ENCODE measurements at regions not wholly inside any gene's neighbourhood (a gene's known extent, or its start where the extent isn't known, plus 50 kb on each side); places are given as distances from the start of the nearest gene placed in this dataset.

- Histone ChIP-seq H3K27ac (no peak overlapping the region), H3K4me3 (no peak overlapping the region)
- no peak for DNase-seq (ENCODE audit: low spot score)
- TF ChIP-seq, protein P1, sequence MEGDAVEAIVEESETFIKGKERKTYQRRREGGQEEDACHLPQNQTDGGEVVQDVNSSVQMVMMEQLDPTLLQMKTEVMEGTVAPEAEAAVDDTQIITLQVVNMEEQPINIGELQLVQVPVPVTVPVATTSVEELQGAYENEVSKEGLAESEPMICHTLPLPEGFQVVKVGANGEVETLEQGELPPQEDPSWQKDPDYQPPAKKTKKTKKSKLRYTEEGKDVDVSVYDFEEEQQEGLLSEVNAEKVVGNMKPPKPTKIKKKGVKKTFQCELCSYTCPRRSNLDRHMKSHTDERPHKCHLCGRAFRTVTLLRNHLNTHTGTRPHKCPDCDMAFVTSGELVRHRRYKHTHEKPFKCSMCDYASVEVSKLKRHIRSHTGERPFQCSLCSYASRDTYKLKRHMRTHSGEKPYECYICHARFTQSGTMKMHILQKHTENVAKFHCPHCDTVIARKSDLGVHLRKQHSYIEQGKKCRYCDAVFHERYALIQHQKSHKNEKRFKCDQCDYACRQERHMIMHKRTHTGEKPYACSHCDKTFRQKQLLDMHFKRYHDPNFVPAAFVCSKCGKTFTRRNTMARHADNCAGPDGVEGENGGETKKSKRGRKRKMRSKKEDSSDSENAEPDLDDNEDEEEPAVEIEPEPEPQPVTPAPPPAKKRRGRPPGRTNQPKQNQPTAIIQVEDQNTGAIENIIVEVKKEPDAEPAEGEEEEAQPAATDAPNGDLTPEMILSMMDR (IDR thresholded peaks at IDR 0.05): no peak
These were observed 392.2 kb upstream of the ANO3 start for GRCh38 chr11:25939691-25940090.

DNA sequence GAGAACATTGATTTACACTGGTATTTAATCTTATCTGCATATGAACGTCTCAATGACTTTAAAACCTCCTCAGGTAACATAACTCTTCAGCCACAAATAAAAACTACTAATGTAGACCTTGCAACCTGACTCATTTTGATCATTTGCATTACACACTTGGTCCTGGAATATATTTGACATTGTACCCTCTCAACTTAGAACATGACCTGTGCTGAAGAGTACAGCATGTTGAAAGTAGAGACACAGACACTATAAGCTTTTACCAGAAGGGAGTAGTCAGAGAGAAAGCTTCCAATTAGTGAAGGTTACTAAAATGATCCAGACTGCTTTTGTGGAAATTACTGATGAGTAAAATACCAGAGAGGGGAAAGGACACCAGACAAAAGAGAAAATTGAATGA lies 390.6 kb upstream of the ANO3 start:
- Histone ChIP-seq H3K27ac (no peak overlapping the region), H3K4me3 (no peak overlapping the region)

DNA sequence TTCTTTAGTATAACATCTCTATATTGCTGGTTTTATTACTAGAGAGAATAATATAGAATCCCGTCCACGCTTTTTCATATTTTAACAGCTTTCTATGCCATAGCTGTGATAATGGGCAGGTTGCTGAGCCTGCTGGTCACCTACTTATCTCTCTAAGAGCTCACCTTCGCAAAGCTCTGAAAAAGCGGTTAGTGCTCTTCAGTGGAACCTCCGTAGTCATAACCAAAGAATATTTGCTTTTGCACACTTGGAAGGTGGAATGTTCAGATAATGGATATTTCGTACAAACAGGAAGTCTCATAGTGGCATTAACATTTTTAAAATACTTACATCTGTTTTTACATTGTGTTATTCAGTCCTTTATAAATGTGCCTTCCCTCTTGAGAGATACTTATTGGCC lies 388.9 kb upstream of the ANO3 start:
- H3K4me3 ChIP-seq: no peak overlapping the region
- DNase-seq (ENCODE audit: low spot score): no peak
- no peak overlapping the region for H3K27ac ChIP-seq
- TF ChIP-seq, protein P1 (IDR thresholded peaks at IDR 0.05): no peak

More for the DNA sequence above, 390.6 kb upstream of the ANO3 start:
- DNase-seq (ENCODE audit: low spot score): no peak
- TF ChIP-seq, protein P1 (IDR thresholded peaks at IDR 0.05): no peak

DNA sequence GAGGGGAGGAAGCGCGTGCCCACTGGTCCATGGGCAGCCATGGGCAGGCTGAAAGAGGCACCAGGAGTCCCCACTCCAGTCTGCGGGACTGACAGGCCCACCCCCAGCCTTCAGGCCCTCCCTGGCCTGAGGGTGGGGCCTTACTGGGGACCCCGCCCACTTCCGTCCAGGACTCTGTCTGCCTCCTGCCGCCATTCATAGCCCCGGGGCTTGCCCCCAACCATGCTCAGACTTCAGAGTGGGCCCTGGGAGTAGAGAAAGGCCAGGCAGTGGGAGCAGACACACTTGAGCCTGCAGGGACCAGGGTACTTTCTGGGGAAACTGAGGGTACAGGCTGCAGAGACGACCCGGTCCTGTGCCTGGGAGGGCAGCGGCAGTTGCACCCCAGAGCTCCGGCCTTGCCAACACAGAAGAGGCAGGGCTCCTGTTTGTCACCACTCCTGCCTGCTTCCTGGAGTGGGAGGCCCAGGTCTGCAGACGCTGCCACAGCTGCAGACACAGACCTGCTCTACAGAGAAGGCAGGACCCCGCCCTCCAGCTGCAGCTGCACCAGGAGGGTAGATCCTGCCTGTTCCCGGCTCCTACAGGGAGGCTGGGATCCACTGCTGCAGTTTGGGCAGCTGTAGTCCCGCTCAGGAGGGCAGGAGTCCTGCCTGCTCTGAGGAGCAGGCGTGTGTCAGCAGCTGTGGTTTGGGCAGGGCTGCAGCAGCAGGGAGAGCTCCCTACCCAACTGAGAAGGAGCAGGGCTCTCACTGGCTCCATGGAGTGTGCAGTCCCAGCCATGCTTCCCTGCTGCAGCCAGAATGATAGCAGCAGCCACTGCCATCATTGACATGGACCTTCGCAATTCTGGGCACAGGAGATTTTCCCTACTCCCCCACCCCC lies 387.9 kb upstream of the ANO3 start:
- DNase-seq (ENCODE audit: low spot score): no peak
- Histone ChIP-seq H3K4me3 (no peak overlapping the region), H3K27ac (no peak overlapping the region)
- TF ChIP-seq, protein P1 (IDR thresholded peaks at IDR 0.05): no peak

- TF ChIP-seq, protein P1 (IDR thresholded peaks at IDR 0.05): no peak
- no peak overlapping the region for H3K27ac ChIP-seq
- H3K4me3 ChIP-seq: no peak overlapping the region
- DNase-seq (ENCODE audit: low spot score): no peak
These were observed 382.0 kb upstream of the ANO3 start for GRCh38 chr11:25949918-25950317.

GRCh38 chr11:25953006-25953405 lies 378.9 kb upstream of the ANO3 start:
- Histone ChIP-seq H3K4me3 (no peak overlapping the region), H3K27ac (no peak overlapping the region)
- TF ChIP-seq, protein P1 (IDR thresholded peaks at IDR 0.05): no peak
- DNase-seq (ENCODE audit: low spot score): no peak

DNA sequence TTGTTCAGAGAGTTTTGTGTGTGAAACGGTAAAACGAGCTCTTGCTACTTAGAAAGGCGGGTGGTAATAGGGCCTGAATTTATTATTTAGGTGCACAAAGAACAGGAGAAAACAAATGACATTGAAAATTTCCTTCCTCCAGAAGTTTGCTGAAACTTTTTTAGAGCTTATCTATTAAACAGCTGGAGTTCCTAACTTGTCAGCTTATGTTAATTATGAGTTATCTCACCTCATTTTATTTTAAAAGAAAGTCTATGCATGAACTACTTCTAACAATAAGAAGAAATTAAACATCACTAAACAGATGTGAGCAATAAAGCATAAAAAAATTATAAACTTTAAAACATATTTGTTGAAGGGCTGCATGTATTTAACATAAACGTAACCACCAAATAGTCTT lies 373.9 kb upstream of the ANO3 start:
- Histone ChIP-seq H3K27ac (no peak overlapping the region), H3K4me3 (no peak overlapping the region)
- TF ChIP-seq, protein P1 (IDR thresholded peaks at IDR 0.05): no peak
- no peak for DNase-seq (ENCODE audit: low spot score)
